AG10803 (cell line): ENCODE measurements at regions not wholly inside any gene's neighbourhood (a gene's known extent, or its start where the extent isn't known, plus 50 kb on each side); places are given as distances from the start of the nearest gene placed in this dataset.

Source experiments
- DNase-seq: peaks from one replicate; pipeline ENCODE4 v3.0.0; 2010; ENCODE audit warnings: low read depth
- H3K4me3 ChIP-seq: 2 replicates; pipeline ENCODE4 v1.5.1; 2011; ENCODE audit warnings: mild to moderate bottlenecking, low read length, control low read depth
- CTCF ChIP-seq: conservative IDR thresholded peaks from 2 replicates; pipeline ENCODE4 v1.5.1; 2011; ENCODE audit warnings: mild to moderate bottlenecking, low read length, control low read depth, inconsistent platforms

- TF ChIP-seq CTCF, result no peak
- peak; percentile 97 for DNase-seq
- no peak overlapping the region for H3K4me3 ChIP-seq
Observed at GRCh38 chr3:106635271-106635670, 742.0 kb upstream of the CCDC54 start.

GRCh38 chr3:106635826-106636225, 741.4 kb upstream of the CCDC54 start:
- H3K4me3 ChIP-seq, result no peak overlapping the region
- no peak for TF ChIP-seq CTCF

GRCh38 chr3:106640353-106640752, 736.9 kb upstream of the CCDC54 start:
- TF ChIP-seq CTCF, result no peak
- no peak for DNase-seq
- H3K4me3 ChIP-seq, result no peak overlapping the region

More at GRCh38 chr3:106635826-106636225, 741.4 kb upstream of the CCDC54 start:
- DNase-seq, result peak; percentile 20

GRCh38 chr3:106642161-106642560, 735.1 kb upstream of the CCDC54 start:
- DNase-seq, result no peak
- H3K4me3 ChIP-seq, result no peak overlapping the region

GRCh38 chr3:106643684-106644161, 733.5 kb upstream of the CCDC54 start:
- DNase-seq, result no peak

More at GRCh38 chr3:106642161-106642560, 735.1 kb upstream of the CCDC54 start:
- no peak for TF ChIP-seq CTCF

GRCh38 chr3:106673926-106674569, 703.2 kb upstream of the CCDC54 start:
- TF ChIP-seq CTCF, result no peak
- no peak overlapping the region for H3K4me3 ChIP-seq
- DNase-seq, result peak; percentile 5

More at GRCh38 chr3:106643684-106644161, 733.5 kb upstream of the CCDC54 start:
- H3K4me3 ChIP-seq, result no peak overlapping the region
- TF ChIP-seq CTCF, result no peak

GRCh38 chr3:106675451-106675850, 701.8 kb upstream of the CCDC54 start:
- no peak for TF ChIP-seq CTCF
- no peak overlapping the region for H3K4me3 ChIP-seq
- no peak for DNase-seq
